ENCODE measurements at regions not wholly inside any gene's neighbourhood (a gene's known extent, or its start where the extent isn't known, plus 50 kb on each side); places are given as distances from the start of the nearest gene placed in this dataset.

DNA sequence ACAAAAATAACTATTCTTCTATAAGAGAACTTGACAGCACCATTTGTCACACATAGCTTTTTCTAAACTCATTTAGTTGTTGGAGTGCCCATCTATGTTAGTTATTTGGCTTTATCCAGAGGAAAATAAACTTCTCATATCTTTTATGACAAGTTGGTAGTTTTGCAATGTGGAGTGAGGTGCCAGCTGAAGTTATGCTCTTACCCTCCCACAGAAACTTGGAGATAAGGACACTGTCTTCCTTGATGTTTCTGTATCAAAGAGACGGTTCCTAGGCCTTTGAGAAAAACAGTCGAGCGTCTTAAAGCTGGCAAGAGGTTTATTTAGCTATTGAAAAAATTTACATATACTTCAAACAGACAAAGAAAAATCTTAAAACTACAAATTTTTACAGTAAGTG is 1079.7 kb downstream of the SLITRK1 start:
- Histone ChIP-seq H3K4me1 (no peaks in the 10 kb centered on the region), H3K36me3 (no peaks in the 10 kb centered on the region), H3K27me3 (no peaks in the 10 kb centered on the region), H3K27ac (no peak overlapping the region), H3K4me3 (no peak overlapping the region), H3K9me3 (peaks cover 0 to under 1% (median 0%) of the 10 kb centered on the region in 3 donors)
- TF ChIP-seq POLR2AphosphoS5 (IDR thresholded peaks at IDR 0.05) (no peak), POLR2A (IDR thresholded peaks at IDR 0.05) (no peak), EP300 (IDR thresholded peaks at IDR 0.05) (no peak)
- TF ChIP-seq, protein P1, sequence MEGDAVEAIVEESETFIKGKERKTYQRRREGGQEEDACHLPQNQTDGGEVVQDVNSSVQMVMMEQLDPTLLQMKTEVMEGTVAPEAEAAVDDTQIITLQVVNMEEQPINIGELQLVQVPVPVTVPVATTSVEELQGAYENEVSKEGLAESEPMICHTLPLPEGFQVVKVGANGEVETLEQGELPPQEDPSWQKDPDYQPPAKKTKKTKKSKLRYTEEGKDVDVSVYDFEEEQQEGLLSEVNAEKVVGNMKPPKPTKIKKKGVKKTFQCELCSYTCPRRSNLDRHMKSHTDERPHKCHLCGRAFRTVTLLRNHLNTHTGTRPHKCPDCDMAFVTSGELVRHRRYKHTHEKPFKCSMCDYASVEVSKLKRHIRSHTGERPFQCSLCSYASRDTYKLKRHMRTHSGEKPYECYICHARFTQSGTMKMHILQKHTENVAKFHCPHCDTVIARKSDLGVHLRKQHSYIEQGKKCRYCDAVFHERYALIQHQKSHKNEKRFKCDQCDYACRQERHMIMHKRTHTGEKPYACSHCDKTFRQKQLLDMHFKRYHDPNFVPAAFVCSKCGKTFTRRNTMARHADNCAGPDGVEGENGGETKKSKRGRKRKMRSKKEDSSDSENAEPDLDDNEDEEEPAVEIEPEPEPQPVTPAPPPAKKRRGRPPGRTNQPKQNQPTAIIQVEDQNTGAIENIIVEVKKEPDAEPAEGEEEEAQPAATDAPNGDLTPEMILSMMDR (IDR thresholded peaks at IDR 0.05), result no peak
- ATAC-seq, result no peak
- 58 to 67% methylated on average over 2 to 3 of the region's 3 CpGs for WGBS, 2 donors (ENCODE audit: low coverage in 1 of 2)

DNA sequence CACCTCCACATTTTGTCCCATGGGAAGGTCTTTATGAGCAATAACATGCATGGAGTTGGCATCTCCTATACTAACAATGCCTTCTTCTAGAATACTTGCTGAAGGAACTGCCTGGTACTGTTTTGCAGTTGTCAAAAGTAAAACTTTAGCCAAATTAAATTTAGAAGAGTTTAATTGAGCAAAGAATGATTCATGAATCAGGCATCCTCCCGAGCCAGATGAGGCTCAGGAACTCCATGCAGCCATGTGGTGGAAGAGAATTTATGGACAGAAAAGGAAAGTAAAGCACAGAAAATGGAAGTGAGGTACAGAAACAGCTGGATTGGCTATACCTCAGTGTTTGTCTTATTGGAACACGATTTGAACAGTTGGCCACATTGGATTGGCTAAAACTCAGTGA is 1081.9 kb downstream of the SLITRK1 start:
- H3K27ac ChIP-seq, result no peak overlapping the region

DNA sequence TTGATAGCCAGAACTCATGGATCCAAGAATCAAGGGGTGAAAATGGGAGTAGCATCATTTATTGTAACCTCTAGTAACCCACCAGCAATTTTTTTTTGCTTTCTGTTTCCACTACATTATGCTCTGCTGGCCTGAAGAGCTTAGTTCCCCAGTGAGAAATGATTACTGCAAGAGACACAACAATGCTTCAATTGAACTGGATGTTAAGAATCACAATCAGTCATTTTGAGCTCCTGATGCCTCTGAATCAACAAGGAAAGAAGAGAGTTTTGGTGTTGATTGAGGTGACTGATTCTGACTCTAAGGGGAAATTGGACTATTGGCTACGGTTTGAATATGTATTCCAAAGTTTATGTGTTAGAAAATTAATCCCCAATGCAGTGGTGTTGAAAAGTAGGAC is 1084.4 kb downstream of the SLITRK1 start:
- Histone ChIP-seq H3K4me1 (no peaks in the 10 kb centered on the region), H3K27ac (no peak overlapping the region), H3K36me3 (no peaks in the 10 kb centered on the region), H3K9me3 (no peaks in the 10 kb centered on the region), H3K4me3 (no peak overlapping the region), H3K27me3 (no peaks in the 10 kb centered on the region)
- 29 to 64% methylated on average over 1 of the region's 1 CpG for WGBS, 2 donors (ENCODE audit: low coverage in 1 of 2)
- no peak for ATAC-seq
- TF ChIP-seq EP300 (IDR thresholded peaks at IDR 0.05) (no peak), POLR2AphosphoS5 (IDR thresholded peaks at IDR 0.05) (no peak), POLR2A (IDR thresholded peaks at IDR 0.05) (no peak)
- TF ChIP-seq, protein P1 (IDR thresholded peaks at IDR 0.05), result no peak

More for the DNA sequence above, 1081.9 kb downstream of the SLITRK1 start:
- Histone ChIP-seq H3K4me1 (no peaks in the 10 kb centered on the region), H3K9me3 (no peaks in the 10 kb centered on the region), H3K4me3 (no peak overlapping the region), H3K27me3 (no peaks in the 10 kb centered on the region), H3K36me3 (no peaks in the 10 kb centered on the region)
- WGBS, 2 donors (ENCODE audit: low coverage in 1 of 2), result 42 to 83% methylated on average over 2 of the region's 2 CpGs
- TF ChIP-seq POLR2A (IDR thresholded peaks at IDR 0.05) (no peak), EP300 (IDR thresholded peaks at IDR 0.05) (no peak), POLR2AphosphoS5 (IDR thresholded peaks at IDR 0.05) (no peak)
- TF ChIP-seq, protein P1 (IDR thresholded peaks at IDR 0.05), result no peak
- ATAC-seq, result no peak

DNA sequence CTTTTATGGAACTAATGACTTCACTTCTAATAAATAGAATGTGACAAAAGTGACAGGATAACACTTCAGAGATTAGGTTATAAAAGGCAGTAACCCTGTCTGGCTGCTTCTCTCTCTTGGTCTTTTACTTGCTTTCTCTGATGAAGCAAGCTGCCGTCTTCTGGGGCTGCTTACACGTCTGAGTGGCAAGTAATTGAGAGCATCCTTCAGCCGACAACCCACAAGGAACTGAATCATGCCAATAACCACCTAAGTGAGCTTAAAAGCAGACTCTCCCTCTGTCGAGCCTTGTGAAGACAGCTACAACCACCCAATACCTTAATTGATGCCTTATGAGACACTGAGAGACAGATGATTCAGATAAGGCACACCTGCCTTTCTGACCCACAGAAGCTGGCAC is 1091.2 kb downstream of the SLITRK1 start:
- TF ChIP-seq, protein P1 (IDR thresholded peaks at IDR 0.05), result no peak
- TF ChIP-seq POLR2A (IDR thresholded peaks at IDR 0.05) (no peak), POLR2AphosphoS5 (IDR thresholded peaks at IDR 0.05) (no peak), EP300 (IDR thresholded peaks at IDR 0.05) (no peak)
- Histone ChIP-seq H3K9me3 (no peaks in the 10 kb centered on the region), H3K27ac (no peak overlapping the region), H3K36me3 (no peaks in the 10 kb centered on the region), H3K4me1 (no peaks in the 10 kb centered on the region), H3K4me3 (no peak overlapping the region), H3K27me3 (no peaks in the 10 kb centered on the region)
- no peak for ATAC-seq
- WGBS, 2 donors (ENCODE audit: low coverage in 1 of 2), result 50 to 56% methylated on average over 3 to 4 of the region's 4 CpGs

DNA sequence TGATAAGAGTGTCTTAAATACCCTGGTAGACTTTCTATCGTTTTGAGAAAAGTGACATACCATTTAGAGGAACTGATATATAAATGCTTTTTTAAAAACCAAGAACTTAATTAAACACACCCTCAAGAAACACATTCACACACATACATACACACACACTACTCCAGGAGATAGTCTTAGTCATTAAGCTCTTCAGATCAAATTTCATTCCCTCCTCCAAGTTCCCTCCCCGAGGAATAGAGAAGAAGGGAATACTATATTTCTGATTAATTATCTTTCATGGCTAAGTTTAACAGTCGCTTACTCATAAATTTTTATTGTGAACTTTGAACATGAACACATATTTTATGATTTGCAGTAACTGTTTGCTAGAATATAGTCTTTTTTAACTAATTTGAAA is 1109.5 kb downstream of the SLITRK1 start:
- 24 to 27% methylated on average over 3 of the region's 3 CpGs for WGBS, 2 donors (ENCODE audit: low coverage in 1 of 2)
- ATAC-seq, result no peak
- no peaks in the 10 kb centered on the region for H3K9me3 ChIP-seq

More for the DNA sequence above, 1109.5 kb downstream of the SLITRK1 start:
- no peaks in the 10 kb centered on the region for H3K27me3 ChIP-seq
- no peak overlapping the region for H3K27ac ChIP-seq
- no peak overlapping the region for H3K4me3 ChIP-seq
- no peaks in the 10 kb centered on the region for H3K36me3 ChIP-seq
- TF ChIP-seq EP300 (IDR thresholded peaks at IDR 0.05), result no peak
- TF ChIP-seq, protein P1 (IDR thresholded peaks at IDR 0.05), result no peak
- no peaks in the 10 kb centered on the region for H3K4me1 ChIP-seq

Measured in gastroesophageal sphincter (tissue), 4 donors.